ENCODE measurements at regions not wholly inside any gene's neighbourhood (a gene's known extent, or its start where the extent isn't known, plus 50 kb on each side); places are given as distances from the start of the nearest gene placed in this dataset.

DNA sequence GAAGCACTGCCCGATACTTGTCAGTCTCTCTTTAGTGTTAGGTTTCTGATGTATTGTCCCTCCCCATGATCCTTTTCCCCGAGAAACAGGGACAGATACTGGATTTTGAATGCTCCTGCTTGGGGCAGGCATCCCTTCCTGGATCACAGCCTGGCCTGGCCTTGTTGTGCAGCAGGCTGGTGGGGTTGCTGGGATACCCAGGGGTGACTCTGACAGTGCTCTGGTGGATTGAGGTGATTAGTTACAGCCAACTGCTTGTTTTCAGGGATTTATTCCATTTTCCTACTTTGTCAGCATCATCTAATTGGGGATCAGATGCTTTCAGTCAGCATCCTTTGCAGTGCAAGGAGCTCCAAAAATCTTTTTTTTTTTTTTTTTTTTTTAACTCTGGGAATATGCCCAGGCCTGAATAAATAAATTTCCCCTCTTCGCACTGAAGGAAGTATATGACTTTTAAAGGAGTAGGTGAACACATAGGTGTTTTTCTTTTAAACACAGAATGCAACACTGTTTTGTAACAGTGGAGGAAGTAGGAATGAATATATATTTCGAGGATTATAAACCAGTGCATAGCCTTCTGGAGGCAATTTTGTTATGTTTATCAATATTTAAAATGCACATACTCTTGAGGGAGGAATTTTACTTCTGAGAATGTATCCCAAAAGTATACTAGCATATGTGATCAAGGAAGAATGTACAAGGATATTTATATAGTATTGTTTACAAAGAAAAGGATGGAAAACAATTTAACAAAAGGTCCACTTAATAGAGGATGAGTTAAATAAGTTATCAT lies 127.3 kb upstream of the ELL2 start:
- DNase-seq = no peak

DNA sequence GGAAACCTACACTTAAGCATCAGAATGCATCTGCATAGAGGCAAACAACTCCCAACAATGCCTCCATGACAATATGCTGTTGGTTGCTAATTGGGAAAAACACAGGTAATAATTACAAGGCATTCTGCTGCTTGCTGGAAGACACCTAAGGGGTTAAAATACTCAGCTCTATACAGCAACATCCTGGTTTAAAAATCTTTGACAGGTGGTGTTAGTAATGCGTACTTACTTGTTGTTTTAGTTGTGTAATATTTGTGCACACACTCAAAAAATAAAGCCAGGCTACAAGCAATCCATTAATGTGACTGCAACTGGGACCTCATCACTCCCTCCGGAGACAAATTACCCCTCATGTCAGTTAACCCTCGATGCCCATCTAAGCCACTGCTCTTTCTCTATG lies 126.3 kb upstream of the ELL2 start:
- peak; percentile 36 for DNase-seq

DNA sequence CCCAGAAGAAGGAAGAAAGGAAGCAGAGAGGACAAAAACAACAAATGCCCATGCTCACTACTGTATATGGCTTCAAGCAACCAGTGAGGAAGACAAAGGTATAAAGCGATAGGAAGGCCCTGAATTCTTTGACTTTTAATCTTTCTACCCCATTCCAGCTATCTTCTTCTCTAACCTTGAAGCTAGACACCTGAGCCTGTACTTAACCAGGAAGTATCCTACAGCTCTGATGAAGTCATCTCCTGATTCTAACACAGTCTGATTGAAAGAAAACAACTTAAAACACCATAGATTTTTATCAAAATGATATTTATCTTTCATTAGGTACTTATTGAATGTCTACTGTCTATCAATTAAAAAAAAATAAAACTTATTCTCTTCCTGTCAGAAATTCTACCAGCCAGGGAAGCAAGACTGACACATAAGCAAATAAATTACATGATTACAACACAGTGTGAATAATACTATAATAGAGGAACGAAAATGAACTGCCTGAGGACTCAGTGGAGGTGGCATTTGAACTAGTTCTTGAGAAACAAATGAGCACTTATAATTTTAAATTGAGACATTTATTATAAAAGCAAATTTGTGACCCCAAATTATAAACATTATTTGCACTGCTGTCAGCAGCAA lies 123.3 kb upstream of the ELL2 start:
- DNase-seq = peak; percentile 37

DNA sequence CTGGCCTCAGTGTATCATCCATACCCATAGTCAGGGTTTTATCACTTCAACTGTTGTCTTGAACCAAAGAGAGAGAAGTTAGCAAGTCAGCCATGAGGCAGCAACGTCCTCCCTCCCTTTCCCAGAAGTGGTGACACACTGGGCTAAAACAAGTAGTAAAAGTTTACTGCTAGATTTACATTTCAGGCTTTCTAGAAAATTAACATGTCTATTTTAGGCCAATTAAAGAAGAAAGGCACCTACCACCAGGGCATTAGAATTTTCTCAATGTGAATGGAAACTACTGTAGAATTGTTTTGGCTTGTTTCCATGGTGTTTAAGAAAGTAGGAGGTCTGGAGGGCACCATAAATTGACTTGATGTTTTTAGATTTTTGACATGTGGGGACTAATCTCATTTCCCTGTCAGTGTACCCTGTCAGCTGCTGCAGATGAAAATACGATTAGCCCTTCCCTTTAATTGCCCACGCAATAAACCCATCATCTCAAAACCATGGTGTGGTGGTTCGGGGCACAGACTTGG lies 121.8 kb upstream of the ELL2 start:
- no peak for DNase-seq

DNA sequence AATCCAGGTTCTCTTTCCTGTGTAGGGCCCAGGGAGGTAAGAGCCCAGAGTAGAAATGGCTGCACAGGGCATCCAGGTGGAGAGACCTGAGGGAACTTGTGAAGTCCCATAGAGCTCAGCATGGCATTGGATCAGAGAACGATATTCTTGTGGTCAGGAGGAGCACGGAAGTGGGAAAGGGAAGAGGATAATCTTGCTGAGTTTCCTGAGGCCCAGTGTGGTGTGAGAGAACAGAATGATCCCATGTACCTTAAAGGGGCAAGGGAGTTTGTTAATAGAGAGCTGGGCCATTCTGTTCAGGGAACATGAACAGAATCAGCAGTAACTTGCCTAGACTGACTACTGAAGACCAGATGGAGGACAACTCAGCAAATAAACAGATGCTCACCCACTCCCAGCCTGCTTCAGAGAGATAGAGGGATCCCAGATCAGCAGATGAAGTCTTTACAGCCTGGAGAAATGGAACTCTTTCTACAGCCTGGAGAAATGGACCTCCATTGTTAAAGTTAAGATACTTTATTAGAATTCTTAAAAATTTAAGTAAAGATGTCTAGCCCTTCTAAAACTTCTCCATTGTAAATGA lies 119.7 kb upstream of the ELL2 start:
- DNase-seq = no peak

DNA sequence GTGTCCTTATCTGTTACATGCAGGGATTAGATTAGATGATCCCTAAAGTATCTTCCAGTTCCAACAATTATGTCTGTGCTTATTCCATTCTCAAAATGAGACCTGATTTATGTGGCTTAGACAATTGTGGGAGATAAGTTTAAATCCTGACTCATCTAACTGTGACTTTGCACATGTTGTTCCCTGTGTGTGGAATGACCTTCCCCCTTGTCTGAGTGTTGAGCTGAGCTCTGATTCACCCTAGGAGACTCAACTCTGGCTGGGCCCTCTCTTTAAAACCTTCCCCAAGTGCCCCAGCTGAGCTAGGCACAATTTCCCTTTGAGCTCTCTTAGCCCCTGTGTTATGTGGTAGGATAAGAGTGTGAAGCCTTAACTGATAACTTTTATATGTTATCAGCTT lies 118.9 kb upstream of the ELL2 start:
- DNase-seq = no peak

DNA sequence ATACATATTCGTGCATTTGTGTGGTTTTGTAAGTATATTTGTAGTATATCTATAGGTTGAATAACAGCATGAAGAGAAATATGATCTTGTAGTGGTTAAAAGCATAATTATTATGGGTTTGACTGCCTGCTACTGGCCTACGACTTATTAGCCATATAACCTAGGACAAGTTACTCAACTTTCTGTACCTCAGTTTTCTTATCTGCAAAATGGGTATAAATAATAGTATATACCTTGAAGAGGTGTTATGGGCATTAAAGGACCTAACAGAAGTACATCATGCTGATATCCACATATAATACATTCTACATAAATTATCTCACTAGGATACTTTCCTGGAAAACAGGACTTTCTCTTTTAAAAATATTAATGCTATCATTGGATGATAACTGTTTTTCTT lies 118.3 kb upstream of the ELL2 start:
- DNase-seq = no peak

DNA sequence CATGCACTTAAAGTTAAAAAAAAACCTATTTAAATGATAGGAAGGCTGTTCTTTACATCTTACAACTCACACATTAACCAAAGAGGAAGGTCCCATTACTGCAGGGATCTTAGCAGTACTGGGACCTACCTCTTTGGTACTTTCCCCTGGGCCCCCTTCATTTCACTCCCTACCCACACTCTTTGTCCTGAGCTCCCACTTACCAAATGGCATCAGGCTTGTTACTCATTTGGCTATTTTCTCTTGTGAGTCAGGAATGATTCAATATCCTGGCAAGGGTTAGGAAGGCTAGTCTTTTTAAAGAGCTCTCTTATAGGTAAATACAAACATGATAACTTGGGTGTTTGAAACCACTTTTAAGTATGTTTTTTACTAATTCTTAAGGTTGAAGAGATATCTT lies 117.4 kb upstream of the ELL2 start:
- DNase-seq = no peak

DNA sequence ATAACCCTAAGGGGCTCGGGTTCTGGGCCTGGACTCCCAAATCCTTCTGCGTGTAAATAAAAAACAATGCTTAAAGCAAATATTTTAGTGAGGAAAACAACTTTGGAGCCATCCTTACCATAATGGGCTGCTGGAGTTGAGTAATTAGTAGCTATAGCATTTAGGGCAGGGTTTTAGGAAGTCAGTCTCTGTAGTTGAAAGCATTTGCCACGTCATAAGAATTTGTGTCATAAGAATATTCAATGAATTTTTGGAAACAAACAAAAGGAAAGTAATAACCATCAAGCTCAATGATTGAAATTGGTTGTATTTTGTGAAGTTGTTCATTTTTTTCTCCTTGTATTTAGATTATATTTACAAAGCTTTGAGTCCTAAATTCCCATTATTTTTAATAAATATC lies 114.8 kb upstream of the ELL2 start:
- no peak for DNase-seq

DNA sequence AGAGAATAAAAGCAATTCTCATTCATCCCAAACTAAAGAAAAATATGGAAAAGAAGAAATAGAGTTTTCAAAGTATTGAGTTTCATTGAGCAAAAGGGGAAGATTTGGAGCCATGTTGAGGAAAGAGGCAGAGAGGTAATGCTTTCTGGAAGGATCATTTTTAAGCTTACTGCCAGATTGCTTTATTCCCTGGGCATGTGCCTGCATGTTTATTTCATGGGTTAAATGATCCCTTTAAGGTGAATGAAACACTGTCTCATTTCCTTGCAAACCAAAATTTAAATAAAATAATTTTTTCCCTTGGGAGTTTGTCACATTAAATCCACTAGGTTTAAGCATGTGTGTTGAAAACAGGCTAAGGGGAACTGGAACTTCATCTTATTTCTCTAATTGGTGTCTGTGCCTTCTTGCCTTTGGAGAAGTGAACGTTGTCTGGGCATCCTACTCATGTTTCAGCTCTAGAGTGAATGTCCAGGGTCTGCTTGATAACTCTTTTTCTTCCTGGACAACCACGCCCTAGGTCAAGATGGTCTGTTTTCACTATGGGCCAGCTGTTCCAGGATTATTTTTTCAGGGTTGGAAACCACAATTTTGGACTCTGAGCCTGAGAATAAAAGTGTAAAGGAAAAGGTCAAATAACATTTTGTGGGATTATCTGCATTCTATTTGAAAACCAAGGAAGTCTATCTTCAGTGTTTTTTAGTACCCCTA lies 114.1 kb upstream of the ELL2 start:
- peak; percentile 21 for DNase-seq

DNA sequence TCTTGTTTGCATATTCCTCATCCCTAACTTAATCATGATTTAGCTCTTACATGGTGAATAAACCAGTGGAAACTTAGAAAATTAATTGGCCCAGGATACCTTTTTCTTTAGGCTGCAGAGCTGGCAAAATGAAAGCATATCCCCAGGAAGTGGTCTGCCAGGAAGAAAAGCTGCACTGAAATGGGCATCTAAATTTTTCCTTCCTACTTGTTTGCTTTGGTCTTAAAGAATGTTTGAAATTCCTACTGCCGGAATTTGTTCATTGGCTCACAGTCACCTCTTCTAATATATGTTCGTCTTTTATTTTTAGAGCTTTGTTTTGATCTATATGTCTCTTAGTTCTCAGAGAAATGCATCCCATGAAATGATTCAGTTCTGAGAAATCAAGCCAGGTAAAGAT lies 113.2 kb upstream of the ELL2 start:
- no peak for DNase-seq

DNA sequence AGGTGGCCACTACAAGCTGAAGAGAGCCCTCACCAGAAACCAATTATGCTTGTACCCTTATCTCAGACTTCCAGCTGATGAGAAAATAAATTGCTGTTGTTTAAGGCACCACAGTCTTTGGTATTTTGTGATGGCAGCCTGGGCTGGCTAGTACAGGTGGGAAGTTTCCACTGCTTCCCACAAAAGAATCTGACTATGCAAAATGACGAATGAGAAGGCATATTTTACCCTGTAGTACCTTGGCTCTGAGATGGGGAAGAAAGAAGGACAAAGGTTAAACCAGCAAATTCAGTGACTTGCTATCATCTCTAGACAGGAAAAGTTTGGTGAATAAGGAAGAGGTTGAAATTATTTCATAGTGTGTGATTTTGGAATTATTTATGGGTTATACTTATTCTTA lies 112.8 kb upstream of the ELL2 start:
- DNase-seq = no peak

DNA sequence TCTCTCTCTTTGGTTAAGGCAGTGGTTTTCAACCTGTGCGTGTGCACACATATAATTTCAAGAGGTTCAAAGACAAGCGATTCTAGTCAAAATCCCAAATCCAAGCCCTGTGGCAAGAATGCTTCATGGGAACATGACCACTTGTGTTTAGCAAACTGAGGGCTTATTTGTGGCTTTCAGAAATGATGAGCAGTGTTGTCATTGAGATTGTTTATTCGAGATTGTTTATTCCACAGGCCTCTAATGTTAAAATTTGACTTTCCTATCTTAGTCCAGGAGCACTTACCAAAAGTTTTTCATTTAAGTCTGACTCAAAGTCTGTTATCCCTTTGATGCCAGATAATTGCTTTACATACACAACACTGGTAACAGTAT lies 111.1 kb upstream of the ELL2 start:
- DNase-seq = no peak

DNA sequence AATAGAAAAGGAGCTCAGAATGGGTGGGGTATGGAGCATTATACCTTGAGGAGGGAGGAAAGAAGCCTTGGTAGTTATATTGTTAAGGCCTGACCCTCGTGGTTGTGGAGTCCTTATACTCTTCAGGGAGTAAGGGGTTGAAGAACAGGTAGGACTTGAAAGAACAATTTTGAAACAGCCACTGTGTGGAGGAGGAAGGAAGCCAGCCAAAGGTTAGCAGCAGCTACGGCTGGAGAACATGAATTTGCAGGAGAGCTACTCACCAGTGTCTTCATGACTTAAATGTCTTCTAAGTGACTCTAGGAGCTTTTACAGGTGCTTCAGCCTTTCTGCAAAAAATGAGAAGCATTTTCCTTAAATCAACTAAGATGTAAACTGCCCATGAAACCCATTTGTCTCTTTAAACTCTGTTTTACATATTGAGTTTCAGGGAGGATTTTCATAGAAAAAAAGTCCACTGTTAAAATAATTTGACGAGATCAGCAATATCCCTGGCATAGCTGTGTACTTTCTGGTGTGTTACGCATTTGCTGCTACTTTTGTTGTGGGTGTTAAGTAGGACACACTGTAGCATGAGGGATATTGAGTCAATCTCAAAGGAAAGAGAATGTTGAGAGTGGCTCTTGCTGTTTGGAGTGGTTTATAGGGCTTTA lies 110.6 kb upstream of the ELL2 start:
- DNase-seq = no peak

DNA sequence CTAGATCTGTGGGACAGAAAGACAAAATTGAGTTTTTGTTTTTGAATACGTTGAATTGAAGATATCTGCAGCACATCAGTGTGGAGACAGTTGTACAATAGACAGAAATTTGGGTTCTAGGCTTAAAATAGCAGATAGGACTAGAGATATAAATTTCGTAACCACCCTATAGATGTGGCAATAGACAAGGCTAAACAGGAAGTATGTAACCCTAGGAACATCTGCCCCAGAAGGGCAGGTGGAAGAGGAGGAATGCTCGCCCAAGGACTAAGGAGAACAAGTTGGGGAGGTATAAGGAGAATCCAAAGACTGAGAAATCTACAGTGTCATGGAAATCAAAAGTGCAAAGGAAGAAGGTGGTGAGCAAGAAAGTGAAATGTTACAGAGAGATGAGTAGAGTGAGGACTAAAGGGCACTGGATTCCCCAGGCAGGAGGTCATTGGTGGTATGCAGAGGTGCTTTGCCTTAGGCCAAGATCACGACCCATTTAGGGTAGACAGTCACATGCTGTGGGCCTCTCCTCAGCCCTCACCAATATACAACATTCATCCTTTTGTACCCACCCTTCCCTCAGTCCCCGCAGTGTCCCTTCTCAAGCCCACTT lies 109.1 kb upstream of the ELL2 start:
- no peak for DNase-seq

DNA sequence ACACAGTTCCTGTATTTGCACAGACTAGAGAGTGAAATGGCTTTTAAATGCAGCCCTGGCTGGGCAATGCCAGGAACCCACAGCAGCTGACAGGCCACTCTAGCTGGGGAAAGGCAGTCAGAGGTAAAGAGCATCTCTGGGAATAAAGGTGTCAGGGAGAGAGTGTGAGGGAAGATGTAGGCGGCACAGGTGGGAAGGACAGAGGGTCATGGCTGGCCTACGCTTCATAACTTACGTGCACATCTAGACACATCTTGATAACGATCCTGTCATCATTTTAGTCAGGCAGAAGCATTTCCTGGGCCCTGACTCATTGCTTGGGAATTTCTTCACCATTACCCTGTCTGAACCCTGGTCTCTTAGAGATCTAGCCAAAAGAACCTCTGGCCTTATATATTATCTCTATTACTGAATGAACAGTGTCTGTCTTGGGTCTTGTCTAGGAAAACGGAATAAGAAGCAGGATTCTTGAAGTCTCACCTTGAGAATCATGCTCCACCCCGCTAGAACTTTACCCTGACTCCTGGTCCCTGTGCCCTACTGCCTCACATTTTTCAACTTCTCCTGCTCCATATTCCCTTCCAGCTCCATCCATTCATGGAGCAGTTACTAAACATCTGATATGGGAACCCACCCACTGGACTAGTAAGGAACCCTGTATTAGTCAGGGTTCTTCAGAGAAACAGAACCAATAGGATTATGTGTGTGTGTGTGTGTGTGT lies 106.4 kb upstream of the ELL2 start:
- no peak for DNase-seq

DNA sequence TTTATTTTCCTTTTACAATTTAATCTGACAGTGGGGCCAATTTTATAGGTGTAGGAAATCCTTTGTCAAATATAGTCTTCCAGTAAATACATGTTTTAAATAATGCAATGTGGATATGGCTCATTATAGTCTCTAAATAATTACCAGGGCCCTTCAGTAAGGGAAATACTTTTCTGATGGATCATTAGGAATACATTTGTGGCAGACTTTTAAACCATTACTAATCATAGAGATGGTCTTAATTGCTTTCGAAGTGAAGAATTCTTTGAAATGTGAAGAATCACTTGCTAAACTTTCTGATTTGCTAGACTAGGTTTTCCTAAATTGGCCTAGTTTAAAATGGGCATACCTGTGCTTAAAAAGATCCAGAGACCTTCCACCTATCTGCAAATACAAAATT lies 105.6 kb upstream of the ELL2 start:
- no peak for DNase-seq

DNA sequence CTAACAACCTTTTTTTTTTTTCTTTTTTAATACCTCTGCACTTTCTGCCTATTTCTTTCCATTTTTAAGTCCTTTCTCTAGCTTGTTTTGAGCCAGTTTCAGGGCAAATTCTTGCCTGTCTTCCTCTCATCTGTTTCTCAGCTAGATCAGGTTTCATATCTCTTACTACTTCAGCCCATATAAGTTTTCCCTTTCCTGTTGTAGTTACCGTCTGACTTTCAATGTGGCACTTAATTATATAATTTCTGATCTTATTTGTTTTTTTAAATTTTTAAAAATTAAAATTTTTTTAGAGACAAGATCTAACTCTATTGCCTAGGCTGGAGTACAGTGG lies 104.7 kb upstream of the ELL2 start:
- no peak for DNase-seq

DNA sequence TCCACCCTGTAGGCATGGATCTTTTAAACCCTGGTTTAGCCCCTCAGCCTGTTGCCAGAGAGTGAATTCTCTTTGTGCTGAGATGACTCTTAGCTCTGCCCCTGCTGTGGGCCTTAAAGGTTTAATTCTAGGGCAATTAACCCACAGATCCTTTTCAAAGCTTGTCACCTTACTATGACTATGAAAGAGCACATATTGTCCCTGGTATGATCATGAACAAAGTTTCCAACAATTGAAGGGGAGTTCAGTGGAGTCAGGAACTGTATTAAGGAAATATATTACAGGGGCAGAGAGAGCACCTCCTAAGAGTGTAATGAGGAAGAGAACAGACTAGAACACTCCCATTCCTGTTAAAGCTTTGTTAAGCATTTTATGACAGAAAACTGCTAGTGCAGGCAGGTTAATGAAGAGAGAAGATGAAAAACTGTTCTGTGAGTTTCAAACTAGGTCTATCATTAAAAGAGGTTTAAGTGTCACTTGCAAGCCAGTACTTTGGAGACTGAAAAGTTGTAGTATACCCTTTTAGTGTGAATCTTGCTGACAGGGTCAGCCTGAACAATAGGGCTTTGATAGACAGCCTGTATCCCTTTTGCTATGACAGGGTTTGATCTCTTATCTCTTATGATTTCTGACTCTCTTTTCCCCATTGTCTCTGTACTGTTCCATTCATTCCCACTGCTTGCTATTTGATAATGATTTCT lies 104.2 kb upstream of the ELL2 start:
- DNase-seq = no peak

DNA sequence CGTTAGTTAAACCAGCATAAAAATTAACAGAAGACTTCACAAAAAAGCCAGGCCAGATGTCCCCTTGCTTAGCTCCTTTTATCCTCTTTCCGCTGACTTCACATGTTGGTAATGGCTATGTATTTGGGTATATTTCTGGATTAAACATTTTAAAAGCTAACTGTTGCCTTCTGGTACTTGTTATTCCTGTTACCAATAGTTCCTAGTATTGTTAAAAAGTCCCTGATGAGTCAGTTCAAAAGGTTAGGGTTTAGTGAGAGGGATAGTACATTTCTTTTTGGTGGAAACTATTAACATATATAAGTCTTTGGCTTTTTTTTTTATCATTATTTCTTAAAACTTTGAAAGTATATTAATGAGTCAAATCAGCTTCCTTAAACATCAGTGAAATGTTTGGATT lies 103.2 kb upstream of the ELL2 start:
- DNase-seq = no peak

DNA sequence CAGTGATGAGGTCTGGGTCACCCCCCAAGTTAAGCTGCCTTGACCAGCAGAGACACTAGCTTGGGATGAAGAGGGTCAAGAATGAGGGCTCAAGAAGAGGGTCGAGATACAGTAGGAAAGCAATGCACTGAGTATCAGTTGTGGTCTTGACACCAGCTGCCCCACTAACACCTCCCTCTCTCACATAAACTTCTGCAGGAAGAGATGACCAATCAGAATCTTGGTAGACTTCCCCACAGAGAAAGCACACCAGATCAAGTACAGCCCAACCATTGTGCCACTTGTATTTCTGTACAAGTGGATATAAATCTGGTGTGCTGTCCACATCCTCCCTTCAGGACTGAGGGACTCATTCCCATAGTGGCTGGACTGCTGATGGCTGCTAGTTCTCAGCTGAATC lies 101.2 kb upstream of the ELL2 start:
- no peak for DNase-seq

DNA sequence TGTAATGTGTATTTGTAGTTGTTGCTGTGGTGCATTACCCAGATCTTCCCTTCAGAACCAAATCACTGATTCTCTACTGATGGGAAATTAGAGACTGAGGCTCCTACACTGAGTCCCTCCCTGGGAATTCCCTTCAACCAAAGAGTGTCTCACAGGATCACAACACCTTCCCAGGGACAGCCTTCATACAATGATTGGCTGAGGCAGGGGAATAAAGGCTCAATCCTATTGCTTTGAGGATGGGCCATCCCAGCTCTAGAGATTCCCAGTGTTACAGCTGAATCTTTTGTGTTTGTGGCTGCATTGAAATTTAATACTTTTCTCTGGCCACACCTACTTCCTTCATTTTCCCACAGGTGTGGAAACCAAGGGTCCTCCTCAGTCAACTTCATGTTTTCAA lies 96.4 kb upstream of the ELL2 start:
- no peak for DNase-seq
